GM19455 (cell line): ENCODE measurements at regions not wholly inside any gene's neighbourhood (a gene's known extent, or its start where the extent isn't known, plus 50 kb on each side); places are given as distances from the start of the nearest gene placed in this dataset.
"Not testable (repeated sequence)": the region's sequence is repeated elsewhere in the genome, so short reads cannot be mapped to it uniquely, and the experiment has no call there.

Source experiments
- ATAC-seq: cut with Tn5 transposase; IDR thresholded peaks from one replicate; pipeline ENCODE4 v1.9.1; 2021; ENCODE audit not compliant: unreplicated experiment

DNA sequence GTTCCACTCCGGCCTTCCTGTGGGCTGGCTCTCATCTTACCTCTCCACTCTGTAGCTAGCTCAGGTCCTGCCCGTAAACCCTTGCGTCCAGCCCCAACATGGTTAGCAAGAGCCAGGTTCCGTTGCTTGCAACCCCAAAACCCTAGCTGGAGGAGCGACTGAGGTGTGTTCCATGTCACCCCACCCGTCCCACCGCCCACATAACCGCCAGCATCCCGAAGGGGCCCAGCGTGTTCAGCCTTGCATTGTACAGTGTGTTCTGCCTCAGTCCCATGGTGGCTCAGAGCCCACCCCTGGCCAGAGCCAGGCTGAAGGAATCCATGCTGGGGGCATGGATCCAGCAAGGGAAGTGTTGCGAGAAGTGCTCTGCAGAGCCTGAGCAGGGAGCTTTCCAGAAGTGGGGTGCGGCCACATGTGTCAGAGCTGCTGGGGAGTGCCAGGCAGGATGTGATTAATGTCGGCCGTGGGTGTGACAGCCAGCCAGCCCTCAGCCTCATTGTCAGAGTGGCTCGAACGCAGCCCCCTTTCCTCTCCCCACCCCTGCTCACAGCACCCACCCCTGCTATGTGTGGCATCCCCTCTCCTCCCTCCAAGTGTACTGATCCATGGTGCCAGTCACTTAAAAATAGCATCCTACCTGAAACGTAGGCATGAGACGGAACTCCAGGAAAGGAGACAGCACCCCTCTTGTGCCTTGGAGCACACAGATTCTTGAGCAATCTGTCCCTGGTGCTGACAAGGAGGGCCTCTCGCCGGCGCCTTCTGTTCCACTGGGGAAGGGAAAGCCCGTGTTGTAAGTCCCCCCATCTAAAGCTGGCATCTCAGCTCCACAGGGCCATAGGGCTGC, 158.9 kb downstream of the OR4M2 start:
- not testable (repeated sequence) for ATAC-seq

DNA sequence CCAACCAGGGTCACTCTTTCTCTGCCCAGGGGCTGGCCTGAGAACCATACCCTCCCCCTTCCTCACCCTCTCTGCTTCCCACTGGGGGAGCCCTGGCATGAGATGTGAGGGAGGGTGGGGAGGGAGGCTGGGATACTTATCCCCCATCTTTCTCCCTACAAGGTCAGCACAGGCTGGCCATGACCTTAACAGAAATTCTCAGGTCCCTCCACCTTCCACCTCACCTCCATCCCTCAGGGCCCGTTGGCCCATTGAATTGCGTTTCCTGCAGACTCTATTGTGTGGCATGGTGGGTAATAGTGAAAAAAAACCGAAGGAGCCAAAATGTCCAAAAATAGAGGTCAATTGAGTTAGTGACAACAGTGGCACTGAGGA, 159.5 kb downstream of the OR4M2 start:
- no peak for ATAC-seq

DNA sequence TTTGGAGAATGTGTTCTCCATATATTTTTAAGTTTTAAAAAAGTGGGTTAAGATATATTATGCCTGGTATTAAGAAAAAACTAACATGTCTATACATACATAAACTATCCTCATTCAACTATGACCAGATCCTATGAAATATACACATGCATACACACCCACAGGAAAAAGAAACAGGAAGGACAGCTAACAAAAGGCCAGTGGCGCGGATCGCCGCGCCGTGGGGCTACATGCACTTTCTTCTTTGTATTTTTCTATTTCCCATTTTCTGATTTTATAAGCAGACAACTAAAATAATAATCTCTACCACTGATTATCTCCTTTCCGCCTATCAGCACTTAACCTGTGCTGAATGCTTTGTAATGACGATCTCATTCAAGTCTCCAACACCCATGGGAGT, 160.1 kb downstream of the OR4M2 start:
- ATAC-seq, result no peak

DNA sequence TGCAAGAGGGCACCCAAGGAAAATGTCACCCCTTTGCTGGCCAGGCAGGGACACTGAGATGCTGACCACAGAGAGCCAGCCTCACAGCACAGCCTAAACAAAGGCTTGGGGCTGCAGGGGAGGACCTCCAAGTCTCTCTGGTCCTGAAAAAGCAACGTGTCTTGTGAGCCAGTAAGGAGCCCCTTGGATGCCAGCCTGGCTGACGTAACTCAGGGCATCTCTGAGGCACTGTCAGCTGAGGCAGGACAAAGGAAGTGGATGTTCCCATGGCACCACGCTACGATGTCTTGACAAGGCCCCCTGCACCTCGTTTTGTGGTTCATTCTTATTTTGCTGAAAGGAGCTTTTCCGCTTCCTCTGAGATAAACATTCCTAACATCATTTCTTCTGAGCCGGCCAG, 160.7 kb downstream of the OR4M2 start:
- ATAC-seq, result no peak

DNA sequence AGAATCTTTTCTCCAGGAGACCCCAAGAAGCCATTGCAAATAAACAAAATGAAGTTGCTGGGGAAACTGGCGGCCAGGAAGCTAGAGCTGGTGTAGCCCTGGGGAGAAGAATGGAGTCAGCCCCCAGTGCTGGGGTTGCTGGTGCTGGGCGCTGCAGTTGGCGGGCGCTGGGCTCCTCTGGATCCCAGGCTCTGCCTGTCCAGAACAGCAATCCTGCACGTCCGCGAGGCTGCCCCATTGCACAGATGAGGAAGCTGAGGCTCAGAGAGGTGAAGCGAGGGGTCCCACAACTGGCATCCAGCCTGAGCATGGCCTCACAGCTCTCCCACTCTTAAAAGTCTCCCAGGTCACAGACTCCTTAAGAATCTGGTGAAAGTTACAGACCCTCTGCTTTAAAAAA, 161.1 kb downstream of the OR4M2 start:
- no peak for ATAC-seq

DNA sequence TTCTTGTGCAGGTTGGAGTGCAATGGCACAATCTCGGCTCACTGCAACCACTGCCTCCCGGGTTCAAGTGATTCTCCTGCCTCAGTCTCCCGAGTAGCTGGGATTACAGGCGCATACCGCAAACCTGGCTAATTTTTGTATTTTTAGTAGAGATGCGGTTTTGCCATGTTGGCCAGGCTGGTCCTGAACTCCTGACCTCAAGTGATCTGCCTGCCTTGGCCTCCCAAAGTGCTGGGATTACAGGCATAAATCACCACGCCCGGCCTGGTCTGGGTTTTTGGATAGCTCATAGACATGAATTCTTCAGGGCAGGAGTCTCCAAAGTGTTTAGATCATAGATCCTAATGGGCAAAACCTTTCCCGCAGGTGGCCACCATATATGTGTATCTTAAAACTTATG, 162.0 kb downstream of the OR4M2 start:
- not testable (repeated sequence) for ATAC-seq

DNA sequence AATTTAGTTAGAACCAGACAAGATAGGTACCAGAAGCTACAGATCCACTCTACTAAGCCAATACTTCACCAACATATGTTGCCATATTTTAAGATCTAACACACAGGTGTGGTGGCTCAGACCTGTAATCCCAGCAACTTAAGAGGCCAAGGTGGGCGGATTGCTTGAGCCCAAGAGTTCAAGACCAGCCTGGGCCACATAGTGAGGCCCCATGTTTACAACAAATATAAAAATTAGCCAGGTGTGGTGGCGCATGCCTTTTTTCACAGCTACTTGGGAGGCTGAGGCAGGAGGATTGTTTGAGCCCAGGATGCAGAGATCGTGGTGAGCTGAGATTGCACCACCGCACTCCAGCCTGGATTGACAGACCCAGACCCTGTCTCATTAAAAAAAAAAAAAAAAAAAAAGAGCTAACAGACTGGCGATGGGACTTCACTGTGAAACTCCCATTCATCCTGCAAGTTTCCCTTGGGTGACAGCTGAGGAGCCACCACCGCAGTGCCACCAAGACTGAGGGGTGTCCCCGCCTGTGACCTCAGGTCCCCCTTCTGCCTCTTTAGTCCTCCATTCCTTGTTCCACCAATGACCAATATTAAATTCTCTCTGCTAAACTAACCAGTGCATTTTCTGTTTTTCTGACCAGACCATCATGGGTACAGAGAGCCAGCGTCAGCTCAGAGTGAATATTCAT, 163.3 kb downstream of the OR4M2 start:
- ATAC-seq, result no peak

DNA sequence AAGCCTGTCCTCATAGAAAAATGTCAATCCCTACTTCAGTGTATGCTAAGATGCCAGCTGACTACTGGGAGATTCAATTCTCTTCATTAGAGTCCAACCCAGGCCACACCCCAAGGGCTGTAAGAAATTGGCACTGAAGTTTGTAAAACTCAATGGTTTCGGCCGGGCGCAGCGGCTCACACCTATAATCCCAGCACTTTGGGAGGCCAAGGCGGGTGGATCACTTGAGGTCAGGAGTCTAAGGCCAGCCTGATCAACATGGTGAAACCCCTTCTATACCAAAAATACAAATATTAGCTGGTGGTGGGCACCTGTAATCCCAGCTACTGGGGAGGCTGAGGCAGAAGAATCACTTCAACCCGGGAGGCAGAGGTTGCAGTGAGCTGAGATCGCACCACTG, 169.2 kb downstream of the OR4M2 start:
- ATAC-seq, result not testable (repeated sequence)

DNA sequence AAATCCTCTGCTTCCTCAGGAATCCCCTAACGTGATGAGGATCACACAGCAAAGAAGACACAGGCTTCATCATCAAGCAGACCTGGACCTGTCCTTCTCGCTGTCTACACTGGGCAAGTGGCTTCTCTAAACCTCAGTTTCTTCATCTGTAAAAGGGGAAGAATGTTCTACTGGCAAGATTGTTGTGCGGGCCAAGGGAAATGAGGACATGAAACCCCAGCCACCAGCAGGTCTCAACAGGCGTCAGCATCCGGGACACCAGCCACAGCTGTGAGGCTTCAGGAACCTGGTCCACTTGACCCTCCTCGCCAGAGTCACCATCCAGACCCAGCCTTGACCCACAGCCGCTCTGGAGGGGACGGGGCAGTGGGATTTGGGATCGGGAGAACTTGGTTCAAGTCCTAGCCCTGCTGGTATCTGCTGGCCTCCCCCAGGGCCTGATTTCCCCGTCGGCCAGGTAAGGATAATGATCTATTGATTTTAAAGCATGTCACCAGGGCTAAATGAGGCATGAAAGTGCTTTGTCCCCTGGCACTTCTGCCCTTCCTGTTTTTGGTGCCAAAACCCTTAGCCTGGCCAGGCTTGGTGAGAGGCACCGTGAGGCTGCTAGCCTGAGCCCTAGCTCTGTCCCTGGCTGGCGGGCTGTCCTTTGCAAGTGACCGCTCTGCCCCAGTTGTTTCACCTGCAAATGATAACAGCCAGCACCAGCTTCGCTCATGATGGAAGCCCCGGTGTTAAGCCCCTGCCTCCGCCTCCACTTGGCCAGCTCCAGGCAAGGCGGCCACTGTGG, 170.4 kb downstream of the OR4M2 start:
- ATAC-seq, result not testable (repeated sequence)

DNA sequence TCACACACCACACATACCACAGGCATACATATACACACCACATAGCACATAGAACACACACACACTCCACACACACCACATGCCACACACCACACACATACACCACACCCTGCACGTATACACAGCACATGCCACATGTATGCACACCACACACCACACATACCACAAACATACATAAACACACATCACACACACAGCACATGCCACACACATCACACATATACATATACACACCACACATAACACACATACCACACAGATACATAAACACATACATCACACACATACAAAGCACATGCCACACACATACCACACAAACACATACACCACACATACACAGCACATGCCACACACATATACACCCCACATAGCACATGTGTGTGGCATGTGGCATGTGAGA, 171.1 kb downstream of the OR4M2 start:
- no peak for ATAC-seq

DNA sequence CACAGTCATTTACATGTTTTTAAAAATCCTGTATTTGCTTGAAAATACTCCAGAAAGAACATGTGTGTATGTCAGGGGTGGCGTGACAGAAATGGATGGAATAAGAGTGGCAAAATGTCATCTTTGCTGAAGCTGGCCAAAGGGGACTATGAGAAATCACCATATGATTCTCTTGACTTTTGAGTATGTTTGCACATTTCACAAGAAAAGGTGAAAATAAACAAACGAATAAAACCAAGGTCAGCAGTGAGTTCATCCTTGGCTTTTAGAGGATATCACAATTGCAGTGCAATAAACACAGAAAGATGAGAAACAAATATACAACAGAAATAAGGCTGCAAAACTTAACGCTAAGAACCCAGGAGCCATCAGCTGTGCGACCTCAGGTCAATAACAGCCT, 171.7 kb downstream of the OR4M2 start:
- not testable (repeated sequence) for ATAC-seq

DNA sequence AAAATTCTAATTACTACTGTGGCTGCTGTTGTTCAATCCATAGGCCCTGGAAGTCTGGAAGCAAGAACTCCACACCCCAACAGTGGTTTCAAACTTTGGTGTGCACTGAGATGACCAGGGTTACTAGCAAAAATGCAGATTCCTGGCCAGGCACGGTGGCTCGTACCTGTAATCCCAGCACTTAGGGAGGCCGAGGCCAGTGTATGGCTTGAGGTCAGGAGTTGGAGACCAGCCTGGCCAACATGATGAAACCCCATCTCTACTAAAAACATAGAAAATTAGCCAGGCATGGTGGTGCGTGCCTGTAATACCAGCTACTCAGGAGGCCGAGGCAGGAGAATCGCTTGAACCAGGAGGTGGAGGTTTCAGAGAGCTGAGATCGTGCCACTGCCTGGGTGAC, 172.2 kb downstream of the OR4M2 start:
- ATAC-seq, result not testable (repeated sequence)

DNA sequence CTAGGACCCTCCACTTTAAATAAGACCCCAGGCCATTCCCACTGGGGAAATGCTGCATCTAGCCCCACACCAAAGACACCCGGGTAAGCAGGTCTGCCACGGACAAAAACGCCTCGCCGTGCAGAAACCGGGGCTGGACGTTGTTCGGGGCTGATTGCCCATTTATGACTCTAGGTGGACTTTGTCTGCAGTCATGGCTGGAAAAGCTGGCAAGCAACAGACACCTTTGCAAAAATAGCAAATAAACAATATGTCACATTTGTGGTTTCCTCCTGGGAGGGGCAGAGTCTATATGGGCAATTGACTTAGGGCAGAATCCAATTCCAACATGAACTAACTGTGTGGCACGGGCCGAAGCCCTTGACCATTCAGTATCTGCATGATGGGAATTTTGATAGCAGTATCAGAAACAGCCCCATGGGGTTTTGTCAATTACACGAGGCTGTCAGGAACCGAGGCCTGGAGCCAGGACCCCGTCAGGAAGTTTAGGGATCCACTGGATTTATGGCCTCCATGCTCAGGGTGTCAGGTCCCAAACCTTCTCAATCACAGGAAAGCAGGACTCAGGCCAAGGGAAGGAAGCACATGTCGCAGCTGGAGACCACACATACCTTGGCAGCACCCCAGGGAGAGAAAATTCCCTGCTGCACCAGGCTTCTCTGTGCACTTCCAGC, 172.8 kb downstream of the OR4M2 start:
- ATAC-seq, result not testable (repeated sequence)

DNA sequence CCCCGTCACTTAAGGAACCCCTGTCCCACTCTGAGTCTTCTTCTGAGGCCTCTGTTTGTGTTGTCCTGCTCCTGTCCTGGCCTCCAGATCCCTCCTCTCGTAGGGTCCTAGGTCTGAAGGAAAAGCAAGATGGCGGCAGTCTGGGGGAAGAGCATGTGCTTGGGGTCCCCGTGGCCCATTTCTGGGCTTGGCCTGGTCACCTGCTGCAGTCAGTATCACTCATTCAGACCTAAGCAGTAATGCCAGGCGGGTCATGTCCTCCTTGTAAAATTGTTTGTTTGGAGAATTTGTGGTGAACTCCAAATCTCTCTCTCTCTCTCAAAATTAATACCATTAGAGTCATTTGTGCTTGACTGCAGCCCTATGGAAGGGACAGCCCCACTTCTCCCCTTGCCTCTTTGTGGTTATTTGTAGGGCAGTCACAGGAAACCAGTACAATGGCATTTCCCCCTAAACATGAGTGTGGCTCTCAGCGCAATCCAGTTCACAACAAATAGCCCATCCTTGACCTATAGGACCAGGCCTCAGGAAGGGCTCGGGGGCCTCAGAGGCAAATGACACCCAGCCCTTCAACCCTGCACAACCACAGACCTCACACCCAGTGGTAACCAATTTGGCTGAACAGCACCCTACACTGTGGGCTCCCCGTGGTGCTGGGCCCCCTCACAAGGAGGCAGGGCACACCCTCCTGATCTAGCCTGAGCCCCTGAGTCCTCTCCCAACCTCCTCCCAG, 173.5 kb downstream of the OR4M2 start:
- ATAC-seq, result peak; percentile 54

DNA sequence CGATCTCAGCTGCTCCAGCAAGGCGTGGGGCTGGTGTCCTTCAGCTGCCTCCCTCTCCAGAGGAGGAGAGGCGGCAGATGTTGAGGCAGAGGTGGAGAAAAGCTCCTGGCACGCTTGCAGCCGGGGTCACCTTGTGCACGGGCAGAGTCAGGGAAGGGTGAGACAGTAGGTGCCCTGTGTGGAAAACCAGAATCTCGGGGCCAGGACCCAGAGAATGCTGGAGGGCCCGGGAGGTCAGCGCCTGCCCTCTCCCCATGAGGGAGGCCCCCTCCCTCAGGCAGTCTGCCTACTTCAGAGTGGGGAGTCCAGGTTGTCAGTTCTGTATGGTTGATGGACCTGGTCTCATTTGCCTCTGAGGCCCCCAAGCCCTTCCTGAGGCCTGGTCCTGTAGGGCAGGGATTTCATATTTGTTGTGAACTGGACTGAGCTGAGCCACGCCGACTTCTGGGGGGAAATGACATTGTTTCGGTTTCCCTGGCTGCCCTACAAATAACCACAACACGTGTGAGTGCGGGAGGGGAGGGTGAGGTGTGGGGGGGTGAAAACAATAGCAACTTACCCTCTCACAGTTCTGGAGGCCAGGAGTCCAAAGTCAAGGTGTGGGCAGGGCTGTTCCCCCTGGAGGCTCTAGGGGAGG, 174.2 kb downstream of the OR4M2 start:
- peak; percentile 30 for ATAC-seq

DNA sequence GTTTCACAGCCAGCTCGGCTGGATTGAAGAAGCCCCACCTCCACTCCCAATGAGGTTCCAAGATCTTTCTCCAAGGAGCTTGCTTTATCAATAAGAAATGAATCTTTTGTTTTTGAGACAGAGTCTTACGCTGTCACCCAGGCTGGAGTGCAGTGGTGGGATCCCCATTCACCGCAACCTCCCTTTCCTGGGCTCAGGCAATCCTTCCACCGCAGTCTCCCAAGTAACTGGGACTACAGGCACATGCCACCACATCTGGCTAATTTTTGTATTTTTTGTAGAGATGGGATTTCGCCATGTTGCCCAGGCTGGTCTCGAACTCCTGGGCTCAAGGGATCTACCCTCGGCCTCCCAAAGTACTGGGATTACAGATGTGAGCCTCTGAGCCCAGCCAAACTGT, 175.3 kb downstream of the OR4M2 start:
- ATAC-seq, result not testable (repeated sequence)

DNA sequence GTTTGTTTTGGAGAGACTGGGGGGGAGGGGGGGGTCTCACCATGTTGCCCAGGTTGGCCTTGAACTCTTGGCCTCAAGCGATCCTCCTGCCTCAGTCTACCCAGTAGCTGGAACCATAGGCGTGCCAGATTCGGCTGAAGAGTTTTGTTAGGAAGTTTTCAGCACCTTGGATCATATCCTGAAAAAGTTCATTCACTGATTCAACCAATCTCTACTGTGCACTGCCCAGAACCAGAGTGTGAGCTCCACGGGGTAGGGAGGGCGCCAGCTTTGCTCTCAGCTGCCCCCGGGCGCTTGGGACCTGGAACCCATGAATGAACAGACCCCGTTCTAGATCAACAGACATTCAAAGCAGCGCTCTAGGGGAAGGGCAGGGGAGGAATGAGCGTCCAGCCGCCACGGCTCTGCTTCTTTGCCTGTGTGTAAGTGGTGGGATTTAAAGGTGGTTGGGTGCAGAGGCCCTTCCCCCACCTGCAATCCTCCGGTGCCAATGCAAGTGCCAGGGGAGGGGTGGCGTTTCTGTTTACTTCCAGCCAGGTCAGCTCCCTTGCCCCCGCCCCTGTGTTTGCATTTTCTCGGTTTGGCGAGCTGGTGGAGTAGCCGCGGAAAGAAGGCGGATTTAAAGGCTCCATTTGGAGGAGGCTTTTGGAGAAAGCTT, 176.2 kb downstream of the OR4M2 start:
- ATAC-seq, result not testable (repeated sequence)

DNA sequence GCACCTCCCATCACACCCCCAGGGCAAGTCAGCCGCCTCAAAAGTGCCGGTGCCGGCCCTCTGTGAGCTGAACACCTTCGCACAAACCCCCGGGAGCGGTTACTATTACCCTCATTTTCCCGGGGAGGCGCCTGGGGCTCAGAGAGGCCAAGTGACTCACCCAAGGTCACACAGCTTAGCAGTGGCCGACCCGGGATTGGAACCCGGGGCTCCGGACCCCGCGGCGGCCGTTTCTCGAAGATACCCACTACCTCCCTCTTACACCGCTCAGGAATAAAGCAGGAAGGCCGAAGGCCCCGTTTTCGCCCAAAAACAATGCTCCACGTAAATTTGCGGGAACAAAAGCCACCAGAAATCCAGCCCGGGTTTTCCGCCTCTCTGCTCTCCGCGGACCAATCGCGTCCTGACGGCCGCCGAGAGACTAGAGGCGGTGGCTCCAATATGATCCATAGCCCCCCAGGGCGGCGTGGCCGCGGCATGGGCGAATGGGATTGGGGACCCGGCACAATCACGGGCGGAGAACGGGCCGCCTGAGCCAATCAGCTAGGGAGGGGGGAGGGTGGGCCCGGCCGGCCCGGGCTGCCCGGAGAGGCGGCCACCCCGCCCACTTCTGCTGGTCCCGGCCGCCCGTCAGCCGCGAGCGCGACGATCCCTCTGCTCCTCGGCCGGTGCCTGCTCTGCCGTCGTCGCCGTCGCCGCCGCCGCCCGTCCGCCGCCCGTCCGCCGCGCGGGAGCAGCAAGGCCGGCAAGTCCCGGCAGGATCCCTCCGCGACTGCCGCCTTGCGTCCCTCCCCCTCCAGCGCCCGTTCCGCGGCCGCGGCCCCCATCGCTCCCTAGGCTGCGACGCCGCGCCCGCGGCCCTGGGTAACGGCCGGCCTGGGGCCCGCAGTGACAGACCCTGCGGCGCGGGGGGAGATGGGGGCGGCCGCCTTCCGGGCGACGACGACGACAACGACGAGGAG, 177.0 kb downstream of the OR4M2 start:
- ATAC-seq, result no peak
